HT-29 (cell line): ENCODE measurements at regions not wholly inside any gene's neighbourhood (a gene's known extent, or its start where the extent isn't known, plus 50 kb on each side); places are given as distances from the start of the nearest gene placed in this dataset.

ENCODE experiments used
- DNase-seq: peaks from one replicate; pipeline ENCODE4 v3.0.0-alpha.2; 2015; ENCODE audit warnings: low spot score

DNA sequence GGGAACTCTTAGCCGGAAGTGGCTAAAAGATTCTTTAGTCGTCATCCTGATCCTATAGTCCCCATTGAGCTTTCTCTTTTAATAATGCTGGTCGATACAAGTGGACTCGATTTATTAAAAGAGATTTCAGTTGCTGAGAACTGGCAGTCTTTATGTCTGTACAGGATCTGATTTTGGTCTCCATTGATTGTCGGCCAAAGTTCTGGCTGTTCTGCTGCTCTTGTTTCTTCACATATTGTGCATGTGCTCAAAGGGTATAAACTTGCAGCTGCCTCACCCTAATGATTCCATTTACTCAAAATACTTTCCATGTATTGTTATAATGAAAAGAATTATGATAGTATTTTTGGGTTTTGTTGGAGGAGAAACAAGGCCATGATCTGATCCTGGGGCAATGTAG lies 100.7 kb upstream of the CTTNBP2 start:
- no peak for DNase-seq

DNA sequence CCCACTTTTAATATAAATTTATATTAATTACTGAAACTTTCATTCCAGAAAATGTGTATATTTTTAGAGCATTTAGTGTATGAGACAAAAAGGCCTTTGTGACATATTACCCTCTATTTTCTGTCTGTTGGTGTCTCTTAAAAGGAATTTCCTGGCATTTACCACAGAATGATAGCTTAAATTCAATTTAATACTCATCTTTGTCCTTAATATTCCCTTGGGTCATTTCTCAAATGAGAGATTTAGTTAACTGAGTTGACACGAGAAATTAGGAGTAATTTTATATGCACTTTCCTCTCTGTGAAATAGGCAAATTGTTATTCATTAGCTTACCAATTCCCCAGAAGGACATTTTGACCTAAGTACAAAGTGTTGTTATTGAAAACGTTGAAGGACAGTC lies 101.7 kb upstream of the CTTNBP2 start:
- no peak for DNase-seq

DNA sequence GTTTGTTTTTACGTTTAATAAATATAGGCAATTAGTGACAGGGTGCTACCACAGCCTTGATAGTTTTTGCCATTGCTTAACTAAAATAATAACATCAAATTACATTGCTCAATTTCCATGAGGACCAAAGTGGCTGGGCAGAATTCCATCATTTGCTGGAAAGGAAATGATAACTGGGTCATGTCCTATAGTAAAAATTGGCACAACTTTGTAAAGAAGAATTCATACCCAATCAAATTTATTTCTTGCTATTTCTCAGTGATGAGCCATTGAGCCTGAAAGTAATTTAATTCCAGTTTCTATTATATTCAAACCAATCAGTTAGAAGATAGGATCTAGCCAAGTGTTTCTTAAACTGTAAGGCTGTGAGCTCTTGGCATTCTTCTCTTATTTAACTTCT lies 102.2 kb upstream of the CTTNBP2 start:
- no peak for DNase-seq

DNA sequence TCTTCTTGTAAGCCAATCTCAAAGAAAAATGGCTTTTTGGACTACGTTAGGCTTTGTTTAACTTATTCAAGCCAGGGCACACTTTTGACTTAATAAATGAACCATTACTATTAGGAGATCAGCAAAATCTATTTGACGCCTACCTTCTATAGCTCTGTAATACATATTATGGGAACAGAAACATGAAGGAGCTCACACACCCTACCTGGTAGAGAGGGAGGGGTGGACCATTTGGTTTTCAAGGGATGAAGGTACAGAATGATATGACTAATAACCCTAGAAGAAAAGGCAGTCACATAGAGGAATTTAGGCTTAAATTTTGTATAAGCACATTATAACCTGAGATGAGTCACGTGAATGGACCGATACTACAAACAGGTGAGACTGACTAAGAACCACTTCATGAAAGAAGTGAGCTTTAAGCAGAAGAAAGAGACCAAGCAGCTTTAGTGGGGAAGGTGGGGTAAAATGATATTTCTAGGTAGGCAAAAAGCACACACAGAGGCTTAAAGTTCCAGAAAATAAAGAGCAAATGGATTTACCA lies 106.8 kb upstream of the CTTNBP2 start:
- no peak for DNase-seq

DNA sequence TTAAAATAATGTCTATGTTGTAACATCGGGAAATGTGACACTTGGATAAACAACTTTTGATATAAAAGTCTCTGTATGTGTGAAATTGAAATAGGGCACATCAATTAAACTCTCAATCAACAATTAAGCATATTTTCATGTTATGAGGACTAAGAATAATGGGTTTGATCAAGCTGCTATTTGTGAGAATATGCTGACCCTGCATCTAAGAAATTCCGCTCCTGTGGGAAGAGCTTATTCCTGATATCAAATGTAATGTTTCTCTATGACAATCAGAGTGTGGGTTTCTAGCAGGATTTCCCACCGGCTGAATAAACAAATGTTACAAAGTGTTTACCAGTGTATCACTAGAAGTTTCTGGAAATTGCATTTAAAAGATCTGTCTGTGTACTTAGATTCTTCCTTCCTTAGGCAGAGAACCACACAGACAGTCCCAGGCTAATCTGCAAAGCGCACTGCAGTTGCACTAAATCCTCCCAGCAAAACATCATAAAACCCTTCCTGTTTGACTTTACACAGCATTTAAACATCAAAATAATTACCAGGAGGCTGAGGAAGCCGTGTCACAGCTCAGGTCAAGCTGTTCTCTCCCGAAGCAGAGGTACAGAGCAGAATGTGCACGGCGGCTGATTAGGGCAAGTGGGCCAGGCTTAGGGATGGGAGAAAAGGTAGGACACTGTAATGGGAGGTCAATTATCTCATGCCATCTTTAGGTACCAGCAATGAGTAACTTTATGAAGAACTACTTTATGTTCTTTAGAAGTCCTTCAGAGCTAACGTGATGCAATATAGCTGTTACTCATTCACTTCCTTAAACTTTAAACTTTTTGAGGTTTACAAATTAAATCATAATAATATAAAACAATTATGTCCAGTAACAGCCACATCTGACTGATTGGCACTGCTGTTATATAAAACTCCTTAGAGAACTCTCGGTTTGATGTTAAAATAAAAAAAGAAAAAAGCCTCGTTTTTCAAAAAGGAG lies 109.1 kb upstream of the CTTNBP2 start:
- DNase-seq, result peak; percentile 12

DNA sequence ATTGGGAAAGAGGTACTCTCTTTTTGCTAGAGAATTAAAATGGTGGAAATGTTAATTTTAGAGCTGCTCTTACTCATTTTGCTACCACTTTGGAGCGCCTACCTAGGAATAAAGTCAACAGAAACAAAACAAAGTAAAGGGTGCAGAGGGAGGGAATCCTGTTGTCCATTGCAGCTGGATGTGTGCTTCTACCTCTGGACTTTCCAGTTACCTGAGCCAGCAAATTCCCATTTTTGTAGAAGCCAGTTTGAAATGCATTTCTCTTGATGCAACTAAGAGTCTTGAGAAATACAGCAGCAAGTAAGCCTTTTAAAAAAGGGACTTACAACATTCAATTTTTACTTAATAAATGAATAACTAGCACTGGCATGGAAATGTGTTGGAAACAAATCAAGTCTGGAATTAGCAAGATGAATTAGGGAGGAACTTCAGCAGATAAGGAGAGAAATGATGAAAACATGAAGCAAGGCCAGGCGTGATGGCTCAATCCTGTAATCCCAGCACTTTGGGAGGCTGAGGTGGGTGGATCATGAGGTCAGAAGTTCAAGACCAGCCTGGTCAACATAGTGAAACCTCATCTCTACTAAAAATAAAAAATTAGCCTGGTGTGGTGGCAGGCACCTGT lies 113.5 kb upstream of the CTTNBP2 start:
- no peak for DNase-seq

DNA sequence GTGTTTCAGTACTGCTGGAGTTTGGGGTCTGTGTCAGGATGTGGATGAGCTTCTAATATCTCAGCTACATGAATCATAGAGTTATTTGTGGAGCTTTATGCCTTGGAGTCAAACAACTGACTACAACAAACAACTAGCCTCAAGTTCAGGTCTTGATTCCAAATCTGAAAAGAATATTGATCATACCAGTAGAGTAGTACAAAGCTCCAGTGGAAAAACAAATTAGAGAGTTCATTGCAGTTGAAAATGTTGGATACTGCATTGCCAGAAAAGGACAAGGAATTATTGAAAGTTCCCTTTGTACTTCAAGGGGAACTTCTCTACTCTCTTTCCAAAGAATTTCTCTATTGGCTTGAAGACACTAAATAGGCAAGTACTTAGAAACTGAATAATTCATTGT lies 117.6 kb upstream of the CTTNBP2 start:
- no peak for DNase-seq

DNA sequence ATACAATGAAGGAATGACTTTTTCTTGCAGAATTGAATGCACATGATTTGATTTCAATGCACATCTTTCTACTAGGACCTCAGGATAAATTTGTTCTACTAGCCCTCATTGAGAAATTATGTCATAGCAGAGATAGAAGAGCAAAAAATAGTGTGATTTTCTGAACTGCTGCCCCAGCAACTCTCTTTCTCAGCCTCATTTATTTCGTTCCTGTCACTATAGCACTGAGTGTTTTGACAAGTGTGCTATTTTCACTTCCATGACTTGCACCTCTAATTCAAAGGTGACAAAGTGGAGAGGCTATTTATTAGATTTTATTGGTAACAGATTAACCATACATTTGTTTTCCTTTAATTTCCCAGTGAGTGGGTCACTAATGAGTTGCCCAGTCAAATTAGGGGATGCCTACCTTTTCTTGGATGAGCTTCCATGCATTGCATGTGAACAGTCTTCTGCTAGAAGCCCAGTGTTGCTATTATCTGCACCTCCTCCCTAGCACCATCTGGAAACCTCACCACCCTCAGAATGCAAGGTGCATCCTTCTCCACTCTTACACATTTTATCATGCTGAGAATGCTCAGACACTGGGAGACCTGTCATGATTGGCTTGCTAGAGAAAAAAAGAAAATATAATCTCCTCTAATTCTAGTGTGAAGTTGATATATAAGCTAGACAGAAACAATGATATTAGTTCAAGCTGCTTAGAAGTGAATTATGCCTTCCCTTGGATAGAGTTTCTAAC lies 119.6 kb upstream of the CTTNBP2 start:
- DNase-seq, result no peak

DNA sequence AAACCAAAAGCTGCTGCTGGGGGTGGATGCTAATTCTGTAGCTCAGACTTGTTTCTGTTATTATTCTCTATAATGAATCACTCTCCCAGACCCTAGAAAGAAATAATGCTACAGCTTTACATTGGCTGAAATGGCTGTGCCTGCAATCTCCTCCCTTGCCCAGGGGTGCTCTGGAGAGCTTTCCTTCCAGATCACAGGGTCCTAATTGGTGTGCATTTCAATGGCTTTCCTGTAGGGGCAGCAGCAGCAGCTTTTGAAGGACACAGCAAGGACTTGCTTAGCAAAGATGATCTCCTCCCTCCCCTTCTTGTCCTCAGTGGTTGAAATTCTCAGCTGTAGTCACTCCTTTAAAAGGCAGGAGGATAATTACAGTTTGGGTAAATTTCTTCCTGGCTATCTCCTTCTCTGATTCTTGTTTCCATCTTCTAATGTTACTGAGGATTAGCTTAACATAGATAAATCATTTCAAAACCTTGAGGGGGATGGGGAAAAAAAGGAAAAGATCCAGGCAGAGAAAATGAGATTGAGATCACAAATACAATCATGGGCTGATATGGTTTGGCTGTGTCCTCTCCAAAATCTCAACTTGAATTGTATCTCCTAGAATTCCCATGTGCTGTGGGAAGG lies 120.2 kb upstream of the CTTNBP2 start:
- peak; percentile 81 for DNase-seq

DNA sequence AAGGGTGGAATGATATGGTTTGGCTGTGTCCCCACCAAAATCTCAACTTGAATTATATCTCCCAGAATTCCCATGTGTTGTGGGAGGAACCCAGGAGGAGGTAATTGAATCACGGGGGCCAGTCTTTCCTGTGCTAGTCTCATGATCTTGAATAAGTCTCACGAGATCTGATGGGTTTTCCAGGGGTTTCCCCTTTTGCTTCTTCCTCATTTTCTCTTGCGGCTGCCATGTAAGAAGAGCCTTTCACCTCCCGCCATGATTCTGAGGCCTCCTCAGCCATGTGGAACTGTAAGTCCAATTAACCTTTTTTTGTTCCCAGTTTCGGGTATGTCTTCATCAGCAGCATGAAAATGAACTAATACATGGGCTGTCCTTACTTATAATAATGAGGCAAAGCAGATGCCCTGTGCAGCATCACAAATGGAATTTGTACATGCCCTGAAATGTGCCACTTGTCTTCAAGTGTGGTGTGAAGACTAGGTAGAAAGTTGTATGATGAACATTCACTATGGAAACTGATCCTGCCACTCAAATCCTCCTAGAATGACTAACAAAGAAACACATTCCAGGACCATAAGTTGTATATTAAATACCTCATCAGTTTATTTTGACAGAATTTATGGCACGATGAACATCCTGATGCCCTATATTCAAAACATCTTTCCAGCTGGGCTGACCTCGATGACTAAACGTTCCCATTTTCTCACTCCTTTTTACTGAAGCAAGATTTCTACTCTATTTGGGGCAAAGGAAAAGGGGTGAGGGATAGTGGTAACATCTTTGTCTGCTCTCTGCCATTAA lies 122.8 kb upstream of the CTTNBP2 start:
- DNase-seq, result no peak

DNA sequence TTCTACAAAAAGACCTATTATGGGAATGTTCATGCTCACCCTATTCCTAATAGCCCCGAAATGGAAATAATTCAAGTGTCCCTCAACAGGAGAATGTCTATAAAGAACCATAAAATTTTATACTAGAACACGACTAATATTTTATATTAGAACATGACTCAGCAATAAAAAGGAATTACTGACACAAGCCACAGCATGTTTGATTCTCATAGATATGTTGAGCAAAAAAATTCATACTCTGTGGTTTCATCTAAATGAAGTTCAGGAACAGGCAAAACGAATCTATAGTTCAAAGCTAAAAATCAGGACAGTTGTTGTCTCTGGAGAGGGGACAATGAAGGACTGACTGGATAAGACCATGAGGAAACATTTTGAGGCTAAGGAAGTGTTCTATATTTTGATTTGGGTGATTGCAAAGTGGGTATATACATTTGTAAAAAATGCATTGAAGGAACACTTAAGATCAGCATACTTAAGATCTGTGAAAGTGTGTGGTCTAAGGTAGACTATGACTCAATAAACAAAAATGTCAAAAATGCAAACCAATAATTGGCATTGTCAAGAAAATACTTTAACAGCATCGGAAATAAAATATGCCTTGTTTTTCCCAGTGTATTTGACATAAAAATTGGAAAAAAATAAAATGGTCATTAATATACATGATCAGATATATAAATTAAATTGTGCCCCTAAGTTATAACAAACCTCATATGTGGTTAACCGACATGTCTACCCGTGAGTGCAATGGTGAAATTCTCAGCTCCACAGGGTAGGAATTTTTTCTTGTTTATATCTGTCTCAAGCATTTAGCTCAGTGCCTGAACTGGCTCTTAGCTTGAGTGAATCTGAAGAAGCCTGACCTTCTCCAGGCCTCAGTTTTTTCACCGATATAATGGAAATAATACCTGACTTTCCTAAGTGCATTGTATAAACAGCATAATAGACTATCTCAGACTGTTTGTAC lies 124.9 kb upstream of the CTTNBP2 start:
- peak; percentile 19 for DNase-seq

DNA sequence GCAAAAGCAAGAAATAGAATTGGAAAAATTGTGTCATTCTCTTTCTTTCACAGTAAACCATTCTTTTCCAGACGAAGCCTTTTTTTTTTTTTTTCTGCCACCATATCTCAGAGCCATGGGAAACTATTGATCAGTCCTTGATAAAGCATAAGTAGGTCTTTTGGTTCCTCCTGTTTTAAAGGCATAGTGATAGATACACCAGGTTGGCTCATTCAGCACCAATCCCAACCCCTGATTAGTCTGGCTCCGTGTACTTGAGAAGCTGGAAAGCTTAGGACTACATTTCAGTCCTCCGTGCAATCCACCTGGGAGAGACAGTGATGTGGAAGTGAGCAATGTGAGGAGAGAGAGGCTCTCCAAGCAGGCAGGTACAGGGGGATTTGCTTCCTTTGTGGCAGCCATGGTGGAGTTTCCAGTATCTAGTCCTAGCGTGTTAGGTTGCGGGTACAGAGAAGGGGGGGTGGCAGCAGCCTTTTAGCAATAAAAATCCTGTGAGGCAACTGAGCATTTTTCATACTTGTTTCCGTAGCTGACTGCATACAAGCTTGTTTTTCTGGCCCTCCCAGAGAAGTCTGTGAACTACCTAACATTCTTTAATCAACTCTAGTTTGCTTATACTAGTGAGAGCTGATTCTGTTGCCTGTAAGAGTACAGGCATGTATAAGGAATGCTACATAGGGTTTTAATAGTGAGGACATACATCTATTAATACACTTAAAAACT lies 127.4 kb upstream of the CTTNBP2 start:
- no peak for DNase-seq

DNA sequence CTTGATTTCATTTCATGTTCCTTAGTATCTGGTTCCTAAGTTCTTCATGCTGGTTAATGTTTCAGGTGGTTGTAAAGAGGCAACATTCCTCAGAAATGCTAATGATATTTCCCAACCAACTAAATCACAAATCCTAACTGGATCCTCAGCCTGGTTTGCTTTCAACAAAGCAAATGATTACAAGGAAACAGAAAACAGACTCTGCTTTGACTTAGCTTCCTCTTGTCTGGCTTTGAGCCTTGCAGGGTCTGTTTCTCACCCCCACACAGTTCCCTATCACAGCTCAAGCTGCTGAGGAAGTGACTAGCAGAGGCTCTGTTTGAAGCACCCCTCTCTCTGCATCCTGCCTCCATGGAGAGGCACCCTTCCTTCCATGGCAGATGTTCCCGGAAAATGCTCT lies 130.2 kb upstream of the CTTNBP2 start:
- DNase-seq, result no peak

DNA sequence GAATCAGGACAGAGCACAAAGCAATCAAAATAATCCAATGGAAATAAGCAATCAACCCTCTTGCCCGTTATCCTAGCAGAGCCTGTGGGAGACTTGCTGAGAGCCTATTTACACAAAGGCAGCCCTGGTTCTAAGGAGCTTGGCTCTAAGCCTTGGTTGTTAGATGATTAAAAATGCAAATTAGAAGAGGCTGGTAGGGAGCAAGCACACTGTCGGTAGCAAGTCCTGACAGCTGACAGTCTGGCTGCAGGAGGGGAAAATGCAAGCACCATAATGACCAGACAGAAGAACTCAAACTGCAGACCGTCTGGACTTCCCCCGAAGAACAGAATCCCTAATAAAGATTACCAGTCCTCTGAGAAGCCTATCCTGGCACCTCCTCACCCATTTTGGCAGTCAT lies 131.8 kb upstream of the CTTNBP2 start:
- no peak for DNase-seq

DNA sequence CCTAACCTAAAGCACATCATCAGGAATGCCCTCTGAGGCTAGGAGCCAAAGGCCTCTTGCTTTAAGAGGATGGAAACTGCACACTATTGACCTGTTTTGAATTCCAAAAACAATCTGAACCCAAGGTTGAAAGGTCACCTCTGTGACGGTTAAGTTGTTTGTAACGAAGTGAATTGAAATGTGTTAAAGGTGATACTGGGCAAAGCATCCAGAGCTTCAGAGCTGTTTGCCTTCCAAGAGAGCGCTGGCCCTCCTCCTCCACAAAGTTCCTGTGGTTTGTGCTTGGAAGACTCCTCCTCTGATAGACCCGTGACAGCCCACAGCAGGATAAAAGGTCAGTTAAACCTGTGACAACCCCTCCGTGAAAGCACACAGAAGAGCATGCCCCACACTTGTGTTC lies 133.7 kb upstream of the CTTNBP2 start:
- DNase-seq, result no peak

DNA sequence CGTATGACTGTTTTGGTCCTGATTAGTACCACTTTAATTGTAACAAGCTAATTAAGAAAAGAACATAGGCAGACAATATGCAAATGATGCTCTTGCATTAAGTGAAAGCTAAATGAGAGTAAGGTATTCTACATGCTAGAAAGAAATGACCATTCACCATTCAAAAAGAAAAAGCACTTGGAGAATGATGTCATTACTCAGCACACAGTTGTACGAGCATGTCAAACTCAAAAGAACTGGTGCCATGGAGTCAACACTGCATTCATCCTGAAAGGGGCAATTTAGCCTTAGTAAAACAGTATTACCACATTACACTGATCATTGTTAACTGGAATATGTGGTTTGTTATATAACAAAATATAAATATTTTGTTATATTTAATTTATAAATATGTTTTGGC lies 136.2 kb upstream of the CTTNBP2 start:
- DNase-seq, result no peak

DNA sequence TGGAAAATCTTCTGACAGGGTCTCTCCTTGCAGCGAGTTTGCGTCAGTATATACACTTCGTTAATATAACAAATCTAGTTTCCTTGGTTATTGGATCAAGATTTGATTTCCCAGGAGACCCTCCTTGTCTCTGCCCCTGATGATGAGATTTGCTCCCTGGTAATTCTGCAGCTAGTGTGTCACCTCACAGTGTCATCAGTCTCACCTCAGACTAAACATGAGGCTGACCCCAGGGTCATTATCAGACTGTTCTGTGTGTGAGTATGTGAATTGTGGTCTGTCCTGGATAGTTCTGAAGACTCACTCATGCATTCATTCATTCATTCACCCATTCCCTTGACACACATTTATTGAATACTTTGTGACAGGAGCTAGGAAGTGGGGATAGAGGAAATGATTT lies 138.4 kb upstream of the CTTNBP2 start:
- no peak for DNase-seq

DNA sequence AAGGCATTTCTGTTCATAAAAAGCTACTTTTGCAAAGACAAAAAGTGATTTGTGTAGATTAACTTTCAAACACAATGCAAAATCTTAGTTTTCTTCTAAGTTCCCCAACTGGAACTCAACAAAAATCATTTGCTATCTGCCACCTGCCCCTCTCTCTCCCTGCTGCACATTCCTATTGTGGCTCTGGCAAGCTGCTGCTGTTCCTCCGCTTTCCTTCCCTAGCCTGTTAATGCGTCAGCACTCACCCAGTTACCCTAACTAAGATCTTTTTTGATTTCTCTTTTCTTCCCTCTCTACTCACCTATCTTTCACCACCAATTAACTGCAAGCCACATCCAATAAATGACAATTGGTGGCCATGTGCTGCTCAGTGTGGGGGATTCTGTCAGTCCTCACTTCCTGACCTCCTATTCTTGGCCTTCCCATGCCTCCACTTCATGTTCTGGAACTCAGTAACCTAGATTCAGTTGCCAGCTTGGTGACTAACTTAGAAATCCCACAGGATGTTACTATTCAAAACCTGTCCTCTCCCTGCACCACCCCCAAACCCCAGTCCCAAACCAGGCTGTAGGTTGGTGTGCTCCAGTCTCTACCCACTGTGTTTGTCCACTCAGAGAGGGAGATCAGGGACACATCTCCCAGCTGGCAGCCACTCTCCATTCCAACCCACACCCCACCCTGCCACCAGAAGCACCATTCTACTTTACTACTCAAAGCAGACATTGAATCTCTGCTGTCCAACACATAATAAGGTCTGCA lies 140.2 kb upstream of the CTTNBP2 start:
- DNase-seq, result no peak
